OCI-LY3 (cell line): ENCODE measurements at regions not wholly inside any gene's neighbourhood (a gene's known extent, or its start where the extent isn't known, plus 50 kb on each side); places are given as distances from the start of the nearest gene placed in this dataset.

ENCODE experiments used
- EZH2phosphoT487 ChIP-seq: fragments of 200-600 bp; shearing (Covaris generic); IDR thresholded peaks from 2 replicates; pipeline ENCODE4 v1.6.1; 2018; ENCODE audit warnings: antibody characterized with exemption, mixed run types, low read depth
- TF ChIP-seq, protein P1 (sequence below): fragments of 200-600, 300-600 bp; sonication (generic); IDR thresholded peaks from 2 replicates; pipeline ENCODE4 v1.5.1; 2014; ENCODE audit warnings: antibody characterized with exemption, low read length, low read depth

DNA sequence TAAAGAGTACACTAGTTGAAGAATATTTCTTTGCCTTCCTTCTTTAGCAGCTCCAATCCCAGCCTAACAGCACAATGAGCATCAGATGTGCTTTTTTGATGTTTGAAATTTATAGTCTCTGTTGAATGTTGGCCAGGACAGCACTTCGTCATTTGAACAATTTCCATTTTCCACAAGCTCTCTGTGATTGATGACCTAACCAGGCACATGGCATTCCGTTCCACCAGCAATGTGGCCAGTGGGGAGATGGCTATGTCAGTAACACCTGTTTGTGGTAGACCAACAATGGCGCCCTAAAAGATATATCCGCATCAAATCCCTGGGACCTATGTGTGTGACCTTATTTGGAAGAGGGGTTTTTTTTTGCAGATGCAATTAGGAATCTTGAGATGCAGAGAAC lies 66.8 kb downstream of the PALM2AKAP2 start:
- TF ChIP-seq, protein P1, sequence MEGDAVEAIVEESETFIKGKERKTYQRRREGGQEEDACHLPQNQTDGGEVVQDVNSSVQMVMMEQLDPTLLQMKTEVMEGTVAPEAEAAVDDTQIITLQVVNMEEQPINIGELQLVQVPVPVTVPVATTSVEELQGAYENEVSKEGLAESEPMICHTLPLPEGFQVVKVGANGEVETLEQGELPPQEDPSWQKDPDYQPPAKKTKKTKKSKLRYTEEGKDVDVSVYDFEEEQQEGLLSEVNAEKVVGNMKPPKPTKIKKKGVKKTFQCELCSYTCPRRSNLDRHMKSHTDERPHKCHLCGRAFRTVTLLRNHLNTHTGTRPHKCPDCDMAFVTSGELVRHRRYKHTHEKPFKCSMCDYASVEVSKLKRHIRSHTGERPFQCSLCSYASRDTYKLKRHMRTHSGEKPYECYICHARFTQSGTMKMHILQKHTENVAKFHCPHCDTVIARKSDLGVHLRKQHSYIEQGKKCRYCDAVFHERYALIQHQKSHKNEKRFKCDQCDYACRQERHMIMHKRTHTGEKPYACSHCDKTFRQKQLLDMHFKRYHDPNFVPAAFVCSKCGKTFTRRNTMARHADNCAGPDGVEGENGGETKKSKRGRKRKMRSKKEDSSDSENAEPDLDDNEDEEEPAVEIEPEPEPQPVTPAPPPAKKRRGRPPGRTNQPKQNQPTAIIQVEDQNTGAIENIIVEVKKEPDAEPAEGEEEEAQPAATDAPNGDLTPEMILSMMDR = no peak
- TF ChIP-seq EZH2phosphoT487 = no peak
